ENCODE measurements at regions not wholly inside any gene's neighbourhood (a gene's known extent, or its start where the extent isn't known, plus 50 kb on each side); places are given as distances from the start of the nearest gene placed in this dataset.

GRCh38 chr7:155217634-155218033 lies 80.0 kb upstream of the INSIG1 start:
- DNase-seq = no peak

DNA sequence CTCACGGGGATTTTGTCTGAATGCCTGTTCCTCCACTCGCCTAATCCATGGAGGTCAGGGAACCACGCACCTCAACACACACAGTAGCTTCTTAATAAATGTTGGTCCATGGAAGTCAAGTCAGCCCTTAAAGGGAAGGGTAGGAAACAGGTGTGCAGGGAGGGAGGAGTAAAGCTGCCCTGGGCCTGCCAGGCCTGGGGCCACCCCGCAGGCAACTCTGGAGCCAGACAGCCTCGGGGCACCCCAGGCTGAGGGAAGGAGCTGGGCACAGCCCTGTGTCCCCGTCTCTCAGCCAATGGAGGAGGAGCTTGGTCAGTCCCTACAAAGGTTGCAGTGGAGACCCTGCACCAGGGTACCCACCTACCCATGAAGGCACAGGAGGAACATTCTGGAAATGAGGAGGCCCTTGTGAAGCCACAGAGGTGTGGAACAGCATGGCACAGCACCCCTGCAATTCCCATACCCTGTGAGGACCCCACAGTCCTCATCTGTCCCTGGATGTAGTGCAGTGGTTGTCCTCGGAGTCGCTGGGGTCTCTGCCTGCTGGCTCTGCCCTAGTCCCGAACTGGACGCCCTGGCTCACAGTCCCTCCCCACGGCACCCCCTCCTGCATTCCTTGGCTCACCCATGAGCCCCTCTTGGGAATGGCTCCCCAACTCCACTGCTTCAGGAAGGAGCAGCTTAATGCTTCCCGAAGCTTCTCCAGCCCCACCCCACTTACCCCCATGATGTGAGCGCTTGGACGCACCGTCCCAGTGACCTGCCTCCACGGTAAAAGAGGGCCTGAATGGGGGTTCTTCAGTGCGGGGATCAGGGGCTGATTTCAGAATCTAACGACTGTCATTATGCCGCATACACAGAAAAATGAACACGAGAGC lies 79.2 kb upstream of the INSIG1 start:
- no peak for DNase-seq

- no peak for DNase-seq
Observed at GRCh38 chr7:155219154-155219531, 78.5 kb upstream of the INSIG1 start.

DNA sequence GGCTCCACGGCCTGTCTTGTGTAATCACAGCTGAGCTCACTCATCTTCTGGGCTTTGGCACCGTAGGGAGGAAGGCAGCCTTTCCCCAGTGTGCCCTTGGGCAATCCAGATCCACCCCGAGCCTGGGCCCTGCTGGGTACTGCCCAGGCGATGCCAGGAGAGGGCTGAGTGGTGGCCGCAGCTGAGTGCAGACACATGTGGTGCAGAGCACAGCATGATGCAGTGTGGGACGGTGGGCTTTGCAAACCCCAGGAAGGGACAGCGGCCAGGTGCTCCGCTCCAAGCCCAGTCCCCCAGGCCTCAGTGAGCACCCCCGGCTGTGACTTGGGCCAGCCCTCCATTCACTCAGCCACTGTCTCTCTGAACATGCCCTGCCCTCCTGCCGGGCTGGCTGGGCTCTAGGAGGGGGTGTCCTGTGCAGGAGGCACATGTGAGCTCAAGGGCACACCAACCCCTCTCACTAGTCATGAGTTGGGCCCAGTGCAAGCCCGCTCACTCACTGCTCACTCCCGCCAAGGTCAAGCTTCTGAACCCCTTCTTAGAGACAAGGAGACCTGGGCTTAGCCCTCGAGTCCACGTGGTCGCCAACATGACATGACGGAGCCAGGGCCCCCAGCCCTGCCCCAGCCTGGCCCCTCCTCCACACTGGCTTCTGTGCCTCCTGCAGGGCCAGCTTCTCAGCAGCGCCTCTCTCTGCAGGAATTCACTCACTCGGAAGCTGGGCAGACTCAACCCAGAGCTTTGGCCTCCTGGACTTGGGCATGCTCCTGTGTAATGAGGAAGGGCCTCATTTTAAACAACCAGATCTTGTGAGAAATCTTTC lies 77.5 kb upstream of the INSIG1 start:
- no peak for DNase-seq

DNA sequence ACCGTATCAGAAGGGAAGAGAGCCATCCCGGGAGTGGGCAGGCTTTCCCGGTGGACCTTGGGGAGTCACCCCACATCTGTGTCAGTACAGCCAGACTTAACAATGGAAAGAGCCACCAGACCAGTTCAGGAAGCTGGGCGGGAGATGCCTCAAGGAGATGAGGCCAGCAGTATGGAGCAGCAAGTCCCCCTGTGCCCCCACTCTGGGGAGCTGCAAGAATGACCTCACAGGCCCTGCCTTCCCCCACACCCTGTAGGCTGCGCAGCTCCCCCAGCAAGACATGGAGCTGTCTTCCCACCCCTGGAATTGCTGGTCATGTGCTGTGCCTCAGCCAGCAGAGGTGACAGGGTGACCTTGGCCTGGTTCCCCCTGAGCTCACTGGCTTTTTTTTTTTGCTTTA lies 76.8 kb upstream of the INSIG1 start:
- no peak for DNase-seq

- no peak for DNase-seq
Observed at GRCh38 chr7:155221547-155221946, 76.1 kb upstream of the INSIG1 start.

DNA sequence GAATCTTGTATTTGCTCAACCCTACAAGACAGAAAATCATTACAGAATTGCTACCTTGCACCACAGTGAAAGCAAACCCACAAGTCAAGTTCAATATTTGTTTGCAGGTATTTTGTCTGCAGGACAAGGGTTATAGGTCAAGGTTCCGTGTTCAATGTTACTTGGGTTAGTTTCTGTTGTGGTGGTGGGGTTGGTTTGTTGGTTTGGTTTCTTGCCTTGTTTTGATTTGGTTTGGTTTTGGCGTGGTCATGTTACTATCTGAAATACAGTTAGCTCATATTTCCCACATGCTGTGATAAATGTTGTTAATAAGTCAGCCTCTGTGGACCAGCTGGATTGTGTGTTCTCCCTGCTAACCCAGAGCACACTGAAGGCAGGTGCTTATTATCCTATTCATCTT lies 75.6 kb upstream of the INSIG1 start:
- DNase-seq = no peak

DNA sequence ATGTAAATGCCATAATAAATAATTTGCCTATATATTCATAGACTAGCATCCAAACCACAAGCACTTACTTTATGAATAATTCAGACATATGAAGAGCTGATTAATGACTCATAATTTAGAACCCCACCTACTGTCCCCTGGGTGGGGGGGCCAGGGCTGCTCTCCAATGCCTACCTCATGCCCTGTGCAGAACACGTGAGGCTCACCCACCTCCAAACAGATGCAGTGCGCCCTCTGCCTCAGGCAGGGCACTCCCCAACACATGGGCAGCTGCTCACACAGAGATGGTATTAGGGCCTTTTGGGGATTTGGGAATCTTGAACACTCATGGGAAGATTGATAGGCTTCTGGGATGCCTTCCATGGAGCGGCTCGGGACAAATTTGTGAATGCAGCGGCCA lies 75.1 kb upstream of the INSIG1 start:
- no peak for DNase-seq

DNA sequence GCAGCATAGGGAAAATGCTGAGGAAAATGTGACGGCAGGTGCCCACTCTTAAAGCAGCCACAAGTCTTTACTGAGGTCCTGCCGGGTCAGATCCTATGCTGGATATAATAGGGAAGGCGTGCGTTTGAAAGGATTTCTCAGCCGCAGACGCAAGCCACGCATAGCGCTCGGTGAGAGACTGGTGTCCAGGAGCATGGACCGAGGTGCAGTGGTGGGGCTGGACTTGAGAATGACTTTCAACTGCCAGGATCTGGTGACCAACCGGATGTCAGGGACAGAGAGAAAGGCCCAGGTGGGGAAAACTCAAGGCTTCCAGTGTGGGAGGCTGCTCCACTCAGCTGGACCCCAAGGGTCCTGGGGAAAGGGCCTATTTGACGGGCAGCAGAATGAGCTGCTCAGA lies 74.7 kb upstream of the INSIG1 start:
- no peak for DNase-seq

DNA sequence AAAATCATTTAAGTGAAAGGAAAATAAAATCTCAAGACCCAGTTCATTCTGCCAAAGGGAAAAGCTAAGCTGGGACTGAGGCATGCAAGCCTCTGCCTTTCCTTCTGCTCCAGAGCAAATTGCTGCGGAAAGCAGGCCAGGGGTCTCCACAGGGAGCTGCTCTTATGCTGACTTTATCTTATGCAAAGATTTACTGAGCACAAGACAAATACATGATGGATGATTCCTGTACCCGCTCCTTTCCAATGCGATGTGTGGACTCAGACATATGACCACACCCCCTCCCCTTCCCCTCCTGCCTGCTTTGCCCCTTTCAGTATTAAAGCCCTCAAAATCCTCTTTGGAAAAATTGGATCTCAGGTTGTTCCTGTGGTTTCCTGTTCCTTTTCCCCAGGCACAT lies 74.2 kb upstream of the INSIG1 start:
- no peak for DNase-seq

DNA sequence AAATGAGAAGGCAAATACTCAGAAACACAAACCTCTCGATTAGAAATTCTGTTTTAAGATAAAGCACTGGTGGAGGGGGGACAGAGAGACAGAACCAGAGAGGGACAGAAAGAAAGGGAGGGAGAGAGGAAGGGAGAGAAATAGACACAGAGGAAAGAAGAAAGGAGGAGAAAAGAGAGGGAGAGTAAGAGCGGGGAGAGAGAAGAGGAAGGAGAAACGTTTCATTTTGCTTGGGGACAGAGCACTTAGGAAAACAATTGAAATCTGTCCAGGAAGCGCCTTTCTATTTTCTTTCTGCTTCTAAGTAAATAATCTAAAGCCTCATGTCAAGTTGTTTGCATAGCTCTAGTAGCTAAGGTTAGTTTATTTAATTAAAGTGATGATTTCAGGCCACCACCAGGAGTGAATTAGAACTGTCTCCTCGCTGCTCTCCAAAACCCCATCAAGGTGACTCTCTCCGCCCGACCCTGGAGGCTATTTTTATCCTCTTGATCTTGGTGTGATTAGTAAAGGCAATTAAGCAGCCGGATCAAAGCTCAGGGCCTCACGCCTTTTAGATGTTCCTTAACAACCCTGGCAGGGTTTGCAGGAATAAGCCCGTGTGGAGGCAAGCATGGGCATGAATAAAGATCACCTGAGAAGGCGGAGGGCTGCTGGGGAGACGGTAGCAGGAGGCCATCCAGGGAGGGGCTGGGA lies 73.4 kb upstream of the INSIG1 start:
- no peak for DNase-seq

- DNase-seq = no peak
Observed at GRCh38 chr7:155225095-155225494, 72.6 kb upstream of the INSIG1 start.

- no peak for DNase-seq
Observed at GRCh38 chr7:155225516-155225915, 72.2 kb upstream of the INSIG1 start.

- no peak for DNase-seq
Observed at GRCh38 chr7:155226261-155227003, 71.2 kb upstream of the INSIG1 start.

DNA sequence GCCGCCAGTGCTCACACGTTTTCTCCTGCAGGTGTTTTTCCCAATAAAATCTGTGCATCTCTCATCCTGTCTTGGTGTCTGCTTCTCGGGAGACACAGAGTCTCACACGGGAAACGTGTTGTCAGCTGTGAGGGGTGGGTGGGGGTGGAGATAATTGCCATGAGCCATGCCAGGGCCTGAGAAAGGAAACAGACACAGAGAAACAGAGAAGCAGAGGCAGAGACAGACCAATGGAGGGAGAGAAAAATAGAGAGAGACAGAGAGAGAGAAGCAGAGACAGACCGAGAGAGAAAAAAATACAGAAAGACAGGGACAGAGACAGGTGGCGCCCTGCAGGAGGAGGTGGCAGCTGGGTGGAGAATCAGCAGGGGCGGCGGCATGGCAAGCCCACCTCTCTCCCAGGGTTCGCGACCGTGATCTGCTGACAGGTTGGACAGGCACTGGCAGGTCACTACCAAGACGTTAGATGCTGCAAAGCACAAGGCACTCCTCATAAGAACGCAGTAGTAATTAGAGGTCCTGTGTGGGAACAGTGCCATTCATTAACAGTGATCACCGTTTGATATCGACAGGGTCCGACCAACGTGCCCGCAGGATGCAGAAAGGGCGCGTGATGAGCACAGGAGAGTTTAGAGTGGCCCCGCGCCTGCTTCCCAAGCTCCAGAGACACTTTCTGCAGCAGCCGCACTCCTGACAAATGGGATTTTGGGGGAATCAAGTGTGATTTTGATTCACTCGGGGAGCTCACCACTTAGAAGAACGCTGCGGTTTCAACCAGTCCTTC lies 70.5 kb upstream of the INSIG1 start:
- no peak for DNase-seq

GRCh38 chr7:155227788-155228458 lies 69.8 kb upstream of the INSIG1 start:
- DNase-seq = no peak

GRCh38 chr7:155228459-155228845 lies 69.2 kb upstream of the INSIG1 start:
- no peak for DNase-seq

DNA sequence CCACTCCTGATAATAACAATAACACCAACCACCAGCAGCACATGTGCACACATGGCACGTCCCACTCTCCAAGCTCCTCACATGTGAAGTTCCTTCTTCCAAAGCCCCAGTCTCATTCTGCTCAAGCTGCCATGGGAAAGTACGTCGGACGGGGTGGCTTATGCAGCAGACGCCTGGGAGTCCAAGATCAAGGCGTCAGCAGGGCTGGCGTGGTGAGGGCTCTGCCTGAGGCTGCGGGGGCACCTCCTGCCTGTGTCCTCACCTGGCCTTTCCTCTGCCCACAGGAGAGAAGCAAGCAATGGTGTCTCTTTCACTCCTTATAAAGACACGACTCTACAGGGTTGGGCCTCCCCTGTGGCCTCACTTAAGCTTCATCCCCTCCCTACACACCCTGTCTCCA lies 68.8 kb upstream of the INSIG1 start:
- no peak for DNase-seq

DNA sequence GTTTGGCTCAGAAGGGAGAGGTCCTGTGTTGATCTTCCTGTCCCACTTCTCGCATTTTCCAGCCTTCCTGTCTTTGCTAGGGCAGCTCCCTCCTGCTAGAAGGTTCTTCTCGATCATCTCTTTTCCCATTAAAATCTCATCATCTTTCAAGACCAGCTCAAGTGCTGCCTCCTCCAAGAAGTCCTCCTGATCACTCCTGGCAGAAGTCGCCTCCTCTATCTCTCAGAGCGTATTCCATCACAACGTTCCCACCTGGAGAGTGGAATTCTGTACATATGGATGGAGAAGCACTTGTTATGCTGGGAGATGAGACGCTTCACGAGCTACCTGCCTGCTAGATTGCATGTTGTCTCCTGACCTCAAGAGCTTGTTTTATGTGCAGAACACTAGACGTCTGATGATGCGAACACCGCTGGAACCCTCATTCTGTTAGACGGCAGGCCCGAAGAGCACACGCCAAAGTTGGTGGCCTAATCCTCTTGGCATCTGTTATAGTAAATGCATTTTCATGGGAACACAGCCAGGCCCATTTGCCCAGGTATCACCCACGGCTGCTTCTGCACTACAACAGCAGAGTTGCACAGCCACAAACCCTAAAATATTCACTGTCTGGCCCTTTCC lies 68.0 kb upstream of the INSIG1 start:
- DNase-seq = no peak

- DNase-seq = no peak
Observed at GRCh38 chr7:155230169-155230593, 67.5 kb upstream of the INSIG1 start.

GRCh38 chr7:155231241-155231800 lies 66.4 kb upstream of the INSIG1 start:
- no peak for DNase-seq
